ENCODE measurements at regions not wholly inside any gene's neighbourhood (a gene's known extent, or its start where the extent isn't known, plus 50 kb on each side); places are given as distances from the start of the nearest gene placed in this dataset.
"Not testable (repeated sequence)": the region's sequence is repeated elsewhere in the genome, so short reads cannot be mapped to it uniquely, and the experiment has no call there.

DNA sequence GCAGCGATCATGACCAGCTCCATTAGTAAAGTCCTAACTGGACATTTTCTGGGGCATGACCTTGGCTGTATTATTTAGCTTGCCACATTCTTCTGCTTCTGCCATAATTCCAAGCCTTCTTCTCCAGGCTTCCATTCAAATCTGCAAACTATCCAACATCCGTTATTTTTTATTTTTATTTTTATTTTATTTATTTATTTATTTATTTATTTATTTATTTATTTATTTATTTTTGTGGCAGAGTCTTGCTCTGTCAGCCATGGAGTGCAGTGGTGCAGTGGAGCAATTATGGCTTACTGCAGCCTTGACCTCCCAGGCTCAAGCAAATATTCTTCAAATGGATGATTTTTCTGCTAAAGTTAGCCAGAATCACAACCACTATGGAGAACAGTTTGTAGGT lies 187.2 kb upstream of the CDK1 start:
- 97 to 98% (median 97%) methylated on average over 2 of the region's 2 CpGs for WGBS, 3 donors
- Histone ChIP-seq H3K9me3 (no peaks in the 10 kb centered on the region), H3K27ac (no peak overlapping the region), H3K36me3 (no peaks in the 10 kb centered on the region), H3K4me3 (no peak overlapping the region), H3K27me3 (no peaks in the 10 kb centered on the region), H3K4me1 (ENCODE audit: insufficient read depth) (no peaks in the 10 kb centered on the region)
- TF ChIP-seq CTCF (IDR thresholded peaks at IDR 0.05) (no peak), POLR2A (IDR thresholded peaks at IDR 0.05) (no peak), EP300 (IDR thresholded peaks at IDR 0.05) (no peak)
- intact Hi-C loops (cut with DNase I): no loop called here
- DNase-seq: no peak

DNA sequence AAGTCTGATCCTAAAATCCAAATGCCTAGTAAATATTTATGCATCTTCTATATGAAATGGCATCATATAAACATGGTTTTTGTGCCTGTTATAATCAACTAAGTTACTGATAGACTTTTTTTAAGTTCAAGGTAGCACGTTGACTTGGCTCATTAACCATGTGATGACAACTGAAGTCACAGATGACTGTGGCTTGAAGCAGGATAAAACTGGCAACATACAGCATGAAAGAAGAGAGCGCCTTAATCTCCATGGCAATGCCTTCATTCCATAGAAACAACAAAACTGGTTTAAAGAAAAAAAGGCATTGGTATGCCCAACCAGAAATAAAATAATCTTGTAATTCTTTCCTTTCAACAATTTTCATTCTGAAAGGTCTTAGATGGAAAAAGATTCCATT lies 188.9 kb upstream of the CDK1 start:
- 77 to 83% (median 79%) methylated on average over 2 of the region's 2 CpGs for WGBS, 3 donors
- DNase-seq: no peak
- Histone ChIP-seq H3K4me3 (no peak overlapping the region), H3K36me3 (no peaks in the 10 kb centered on the region), H3K27me3 (no peaks in the 10 kb centered on the region), H3K27ac (no peak overlapping the region), H3K9me3 (no peaks in the 10 kb centered on the region), H3K4me1 (ENCODE audit: insufficient read depth) (no peaks in the 10 kb centered on the region)
- no peak for TF ChIP-seq EP300 (IDR thresholded peaks at IDR 0.05)
- no peak for TF ChIP-seq CTCF (IDR thresholded peaks at IDR 0.05)
- TF ChIP-seq POLR2A (IDR thresholded peaks at IDR 0.05): no peak
- intact Hi-C loops (cut with DNase I): no loop called here

DNA sequence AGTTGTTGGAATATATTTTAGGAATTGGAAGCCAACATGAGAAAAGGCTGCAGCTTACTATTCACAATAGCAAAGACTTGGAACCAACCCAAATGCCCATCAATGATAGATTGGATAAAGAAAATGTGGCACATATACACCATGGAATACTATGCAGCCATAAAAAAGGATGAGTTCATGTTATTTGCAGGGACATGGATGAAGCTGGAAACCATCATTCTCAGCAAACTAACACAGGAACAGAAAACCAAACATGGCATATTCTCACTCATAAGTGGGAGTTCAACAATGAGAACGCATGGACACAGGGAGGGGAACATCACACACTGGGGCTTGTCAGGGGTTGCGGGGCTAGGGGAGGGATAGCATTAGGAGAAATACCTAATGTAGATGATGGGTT lies 192.1 kb upstream of the ANK3 start:
- H3K4me3 ChIP-seq; intact Hi-C loops (cut with DNase I); DNase-seq; H3K9me3 ChIP-seq; H3K27me3 ChIP-seq; H3K27ac ChIP-seq; H3K4me1 ChIP-seq (ENCODE audit: insufficient read depth); H3K36me3 ChIP-seq: not testable (repeated sequence)
- WGBS, 3 donors: 90 to 95% (median 95%) methylated on average over 2 of the region's 2 CpGs

- peaks cover 2% of the 10 kb centered on the region for H3K4me1 ChIP-seq (ENCODE audit: insufficient read depth)
- no peak for TF ChIP-seq EP300 (IDR thresholded peaks at IDR 0.05)
- TF ChIP-seq POLR2A (IDR thresholded peaks at IDR 0.05): no peak
- TF ChIP-seq CTCF (IDR thresholded peaks at IDR 0.05): no peak
- H3K36me3 ChIP-seq: no peaks in the 10 kb centered on the region
- H3K27me3 ChIP-seq: no peaks in the 10 kb centered on the region
- H3K4me3 ChIP-seq: no peak overlapping the region
- no peak for DNase-seq
- no peak overlapping the region for H3K27ac ChIP-seq
- intact Hi-C loops (cut with DNase I): no loop called here
- H3K9me3 ChIP-seq: no peaks in the 10 kb centered on the region
Measured at GRCh38 chr10:60578217-60578616, 188.5 kb upstream of the ANK3 start.

DNA sequence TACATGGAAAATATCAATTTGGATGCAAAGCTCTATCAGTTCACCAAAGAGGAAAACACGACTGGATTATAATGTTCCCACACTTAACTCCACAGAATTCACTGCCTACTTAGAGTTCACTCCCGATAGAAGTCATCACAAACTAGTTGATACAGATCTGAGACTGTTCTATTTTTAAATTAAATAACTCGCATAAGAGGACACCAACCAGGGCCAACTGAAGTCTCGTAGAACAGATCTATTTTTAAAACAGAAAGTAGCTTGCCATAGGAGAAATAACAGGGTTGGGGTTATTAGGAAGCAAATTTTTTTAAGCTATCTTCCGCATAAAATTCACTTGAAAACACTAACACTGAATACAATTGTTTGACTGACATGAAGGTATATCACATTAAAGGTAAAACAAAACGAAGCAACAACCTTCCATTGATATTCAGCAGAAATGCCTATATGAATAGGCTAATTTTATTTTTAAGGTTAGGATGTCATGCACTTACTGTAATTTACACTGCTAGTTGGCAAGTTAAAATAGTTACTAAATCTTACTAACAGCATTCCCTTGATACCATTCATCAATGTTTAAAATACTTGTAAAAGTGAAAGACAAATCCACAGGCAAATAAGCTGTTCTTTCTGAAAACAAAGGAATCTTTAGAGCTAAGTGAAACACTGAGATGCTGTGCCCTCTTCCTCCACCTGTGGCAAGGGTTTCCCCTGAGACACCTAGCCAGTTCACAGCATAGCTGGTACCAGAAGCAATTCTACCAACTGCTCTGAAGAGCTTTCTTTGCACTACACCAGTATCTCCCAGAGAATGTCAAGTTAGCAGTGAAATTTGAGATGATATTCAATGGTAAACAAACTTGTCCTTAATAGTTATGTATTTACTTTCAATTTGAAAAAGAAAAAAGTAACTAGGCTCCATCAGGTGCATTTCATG lies 186.7 kb upstream of the ANK3 start:
- Histone ChIP-seq H3K27me3 (no peaks in the 10 kb centered on the region), H3K4me3 (no peak overlapping the region), H3K27ac (no peak overlapping the region), H3K9me3 (no peaks in the 10 kb centered on the region), H3K4me1 (ENCODE audit: insufficient read depth) (peaks cover 2% of the 10 kb centered on the region), H3K36me3 (no peaks in the 10 kb centered on the region)
- DNase-seq: no peak
- 51 to 59% (median 53%) methylated on average over 6 of the region's 6 CpGs for WGBS, 3 donors
- no peak for TF ChIP-seq POLR2A (IDR thresholded peaks at IDR 0.05)
- no peak for TF ChIP-seq EP300 (IDR thresholded peaks at IDR 0.05)
- TF ChIP-seq CTCF (IDR thresholded peaks at IDR 0.05): no peak
- intact Hi-C loops (cut with DNase I): no loop called here

All from ovary (tissue), 7 donors.